ENCODE measurements at regions not wholly inside any gene's neighbourhood (a gene's known extent, or its start where the extent isn't known, plus 50 kb on each side); places are given as distances from the start of the nearest gene placed in this dataset.
A peak's percentile ranks its signal among the peaks of the same experiment; 100 is the strongest.

DNA sequence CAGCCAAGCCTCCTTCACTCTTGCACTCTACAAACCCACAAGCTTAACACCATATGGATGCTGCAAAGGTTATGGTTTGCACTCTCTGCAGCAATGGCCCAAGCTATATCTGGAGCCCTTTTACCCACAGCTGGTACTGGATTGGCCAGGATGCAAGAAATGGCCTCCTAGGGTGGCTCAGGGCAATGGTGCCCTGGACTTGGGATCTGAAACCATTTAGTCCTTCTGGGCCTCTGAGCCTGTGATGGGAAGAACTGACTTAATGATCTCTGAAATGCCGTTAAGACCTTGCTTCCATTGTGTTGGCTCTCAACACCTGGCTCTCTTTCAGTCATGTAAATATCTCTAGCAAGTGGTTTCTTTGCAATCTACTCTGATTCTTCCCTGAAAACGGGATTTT lies 626.0 kb downstream of the KCTD8 start:
- TF ChIP-seq, protein P1, sequence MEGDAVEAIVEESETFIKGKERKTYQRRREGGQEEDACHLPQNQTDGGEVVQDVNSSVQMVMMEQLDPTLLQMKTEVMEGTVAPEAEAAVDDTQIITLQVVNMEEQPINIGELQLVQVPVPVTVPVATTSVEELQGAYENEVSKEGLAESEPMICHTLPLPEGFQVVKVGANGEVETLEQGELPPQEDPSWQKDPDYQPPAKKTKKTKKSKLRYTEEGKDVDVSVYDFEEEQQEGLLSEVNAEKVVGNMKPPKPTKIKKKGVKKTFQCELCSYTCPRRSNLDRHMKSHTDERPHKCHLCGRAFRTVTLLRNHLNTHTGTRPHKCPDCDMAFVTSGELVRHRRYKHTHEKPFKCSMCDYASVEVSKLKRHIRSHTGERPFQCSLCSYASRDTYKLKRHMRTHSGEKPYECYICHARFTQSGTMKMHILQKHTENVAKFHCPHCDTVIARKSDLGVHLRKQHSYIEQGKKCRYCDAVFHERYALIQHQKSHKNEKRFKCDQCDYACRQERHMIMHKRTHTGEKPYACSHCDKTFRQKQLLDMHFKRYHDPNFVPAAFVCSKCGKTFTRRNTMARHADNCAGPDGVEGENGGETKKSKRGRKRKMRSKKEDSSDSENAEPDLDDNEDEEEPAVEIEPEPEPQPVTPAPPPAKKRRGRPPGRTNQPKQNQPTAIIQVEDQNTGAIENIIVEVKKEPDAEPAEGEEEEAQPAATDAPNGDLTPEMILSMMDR (IDR thresholded peaks at IDR 0.05; ENCODE audit: low read depth, low read length, missing control alignments) = no peak
- H3K4me3 ChIP-seq (ENCODE audit: low read depth, low read length) = no peak overlapping the region
- DNase-seq (ENCODE audit: low read depth) = no peak
- in situ Hi-C loops (cut with HindIII; ENCODE audit: low sequenced_read_pairs) = no loop called here

GRCh38 chr4:43835869-43836268 lies 612.7 kb downstream of the KCTD8 start:
- TF ChIP-seq, protein P1 (IDR thresholded peaks at IDR 0.05; ENCODE audit: low read depth, low read length, missing control alignments) = no peak
- DNase-seq (ENCODE audit: low read depth) = no peak
- H3K4me3 ChIP-seq (ENCODE audit: low read depth, low read length) = no peak overlapping the region
- in situ Hi-C loops (cut with HindIII; ENCODE audit: low sequenced_read_pairs) = no loop called here

GRCh38 chr4:43837171-43837570 lies 611.4 kb downstream of the KCTD8 start:
- TF ChIP-seq, protein P1 (IDR thresholded peaks at IDR 0.05; ENCODE audit: low read depth, low read length, missing control alignments) = no peak
- no peak overlapping the region for H3K4me3 ChIP-seq (ENCODE audit: low read depth, low read length)
- in situ Hi-C loops (cut with HindIII; ENCODE audit: low sequenced_read_pairs) = no loop called here
- peak; percentile 23 for DNase-seq (ENCODE audit: low read depth)

GRCh38 chr4:43837604-43838003 lies 611.0 kb downstream of the KCTD8 start:
- no peak overlapping the region for H3K4me3 ChIP-seq (ENCODE audit: low read depth, low read length)
- in situ Hi-C loops (cut with HindIII; ENCODE audit: low sequenced_read_pairs) = no loop called here
- TF ChIP-seq, protein P1 (IDR thresholded peaks at IDR 0.05; ENCODE audit: low read depth, low read length, missing control alignments) = no peak

GRCh38 chr4:43842594-43842993 lies 606.0 kb downstream of the KCTD8 start:
- TF ChIP-seq, protein P1 (IDR thresholded peaks at IDR 0.05; ENCODE audit: low read depth, low read length, missing control alignments) = no peak
- in situ Hi-C loops (cut with HindIII; ENCODE audit: low sequenced_read_pairs) = no loop called here
- H3K4me3 ChIP-seq (ENCODE audit: low read depth, low read length) = no peak overlapping the region
- no peak for DNase-seq (ENCODE audit: low read depth)

More at GRCh38 chr4:43837604-43838003, 611.0 kb downstream of the KCTD8 start:
- no peak for DNase-seq (ENCODE audit: low read depth)

DNA sequence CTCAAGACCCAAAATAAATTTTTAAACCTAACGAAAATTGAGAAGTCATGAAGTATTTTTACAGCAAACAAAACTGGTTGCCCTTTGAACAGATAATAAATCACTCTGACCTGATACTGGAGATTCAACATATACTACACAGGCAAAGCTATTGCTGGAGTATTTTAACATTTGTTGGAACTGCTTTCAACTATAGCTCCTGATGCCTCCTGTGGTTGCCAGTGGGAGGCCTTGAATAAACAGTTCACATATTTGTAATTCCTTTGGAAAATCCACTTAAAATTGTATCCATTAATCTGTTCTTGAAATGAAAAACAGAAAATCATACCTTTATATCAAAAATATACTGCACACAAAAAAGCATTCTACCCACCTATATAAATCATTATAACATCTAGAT lies 605.1 kb downstream of the KCTD8 start:
- no peak overlapping the region for H3K4me3 ChIP-seq (ENCODE audit: low read depth, low read length)
- TF ChIP-seq, protein P1 (IDR thresholded peaks at IDR 0.05; ENCODE audit: low read depth, low read length, missing control alignments) = peak; percentile 37
- DNase-seq (ENCODE audit: low read depth) = peak; percentile 36
- in situ Hi-C loops (cut with HindIII; ENCODE audit: low sequenced_read_pairs) = no loop called here

DNA sequence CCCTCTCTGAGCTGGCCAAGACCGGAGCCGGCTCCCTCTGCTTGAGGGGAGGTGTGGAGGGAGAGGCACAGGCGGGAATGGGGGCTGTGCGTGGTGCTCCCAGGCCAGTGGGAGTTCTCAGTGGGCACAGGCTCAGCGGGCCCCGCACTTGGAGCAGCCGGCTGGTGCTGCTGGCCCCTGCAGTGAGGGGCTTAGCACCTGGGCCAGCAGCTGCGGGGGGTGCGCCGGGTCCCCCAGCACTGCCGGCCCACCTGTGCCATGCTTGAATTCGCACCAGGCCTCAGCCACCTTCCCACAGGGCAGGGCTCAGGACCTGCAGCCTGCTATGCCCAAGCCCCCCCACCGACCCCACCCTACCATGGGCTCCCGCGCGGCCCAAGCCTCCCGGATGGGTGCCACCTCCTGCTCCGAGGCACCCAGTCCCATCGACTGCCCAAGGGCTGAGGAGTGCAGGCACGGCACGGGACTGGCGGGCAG lies 602.5 kb downstream of the KCTD8 start:
- in situ Hi-C loops (cut with HindIII; ENCODE audit: low sequenced_read_pairs) = no loop called here
- TF ChIP-seq, protein P1 (IDR thresholded peaks at IDR 0.05; ENCODE audit: low read depth, low read length, missing control alignments) = no peak
- no peak overlapping the region for H3K4me3 ChIP-seq (ENCODE audit: low read depth, low read length)
- DNase-seq (ENCODE audit: low read depth) = no peak
